ENCODE measurements at regions not wholly inside any gene's neighbourhood (a gene's known extent, or its start where the extent isn't known, plus 50 kb on each side); places are given as distances from the start of the nearest gene placed in this dataset.

DNA sequence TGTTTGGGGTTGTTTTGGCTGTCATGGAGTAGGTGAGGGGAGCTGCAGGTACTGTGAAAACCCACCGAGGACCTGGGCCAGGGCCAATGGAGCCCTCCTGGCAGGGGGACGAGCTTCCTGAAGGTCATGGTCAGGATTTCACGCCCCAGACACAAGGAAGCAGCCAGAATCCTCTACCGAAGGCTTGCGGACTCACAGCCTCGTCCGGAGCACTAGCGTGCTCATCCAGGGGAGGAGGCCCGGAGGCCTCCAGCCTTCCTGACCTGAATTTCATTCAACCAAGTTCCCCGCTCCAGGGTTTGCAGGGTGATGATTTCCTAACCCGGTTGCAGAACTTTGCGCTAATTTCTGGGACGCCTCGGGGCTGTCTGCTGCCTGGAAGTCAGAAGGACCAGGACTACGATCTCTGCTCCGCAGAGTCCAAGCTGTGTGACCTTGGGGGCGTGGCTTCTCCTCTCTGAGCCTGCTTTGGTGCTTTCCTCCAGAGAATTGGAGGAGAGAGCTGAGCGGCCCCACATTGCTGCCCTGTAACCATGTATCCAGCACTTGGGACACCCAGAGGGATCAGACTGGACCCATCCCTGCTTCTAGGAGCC lies 56.2 kb upstream of the ADRA2C start:
- Histone ChIP-seq H3K9me3 (replicated peaks; ENCODE audit: insufficient read depth, low read length) (no peaks in the 10 kb centered on the region), H3K4me1 (ENCODE audit: low read length) (no peaks in the 10 kb centered on the region), H3K9ac (ENCODE audit: low read length) (no peak overlapping the region), H4K20me1 (ENCODE audit: insufficient read depth, low read length) (no peaks in the 10 kb centered on the region), H3K4me2 (ENCODE audit: low read depth, low read length) (no peak overlapping the region), H3K27ac (ENCODE audit: low read length) (no peak overlapping the region), H3F3A (ENCODE audit: insufficient read depth, low read length) (no peaks in the 10 kb centered on the region), H2AFZ (ENCODE audit: low read length) (no peak overlapping the region), H3K27me3 (replicated peaks; ENCODE audit: insufficient read depth, low read length) (peaks cover 100% of the 10 kb centered on the region), H3K36me3 (replicated peaks; ENCODE audit: insufficient read depth, low read length) (no peaks in the 10 kb centered on the region), H3K9me2 (replicated peaks; ENCODE audit: insufficient read depth, low read length) (no peaks in the 10 kb centered on the region), H3K4me3 (ENCODE audit: low read length) (no peak overlapping the region), H3K79me2 (ENCODE audit: low read length) (no peaks in the 10 kb centered on the region)
- DNase-seq = no peak
- TF ChIP-seq, protein P1, sequence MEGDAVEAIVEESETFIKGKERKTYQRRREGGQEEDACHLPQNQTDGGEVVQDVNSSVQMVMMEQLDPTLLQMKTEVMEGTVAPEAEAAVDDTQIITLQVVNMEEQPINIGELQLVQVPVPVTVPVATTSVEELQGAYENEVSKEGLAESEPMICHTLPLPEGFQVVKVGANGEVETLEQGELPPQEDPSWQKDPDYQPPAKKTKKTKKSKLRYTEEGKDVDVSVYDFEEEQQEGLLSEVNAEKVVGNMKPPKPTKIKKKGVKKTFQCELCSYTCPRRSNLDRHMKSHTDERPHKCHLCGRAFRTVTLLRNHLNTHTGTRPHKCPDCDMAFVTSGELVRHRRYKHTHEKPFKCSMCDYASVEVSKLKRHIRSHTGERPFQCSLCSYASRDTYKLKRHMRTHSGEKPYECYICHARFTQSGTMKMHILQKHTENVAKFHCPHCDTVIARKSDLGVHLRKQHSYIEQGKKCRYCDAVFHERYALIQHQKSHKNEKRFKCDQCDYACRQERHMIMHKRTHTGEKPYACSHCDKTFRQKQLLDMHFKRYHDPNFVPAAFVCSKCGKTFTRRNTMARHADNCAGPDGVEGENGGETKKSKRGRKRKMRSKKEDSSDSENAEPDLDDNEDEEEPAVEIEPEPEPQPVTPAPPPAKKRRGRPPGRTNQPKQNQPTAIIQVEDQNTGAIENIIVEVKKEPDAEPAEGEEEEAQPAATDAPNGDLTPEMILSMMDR (IDR thresholded peaks at IDR 0.05; ENCODE audit: low read length) = no peak
- TF ChIP-seq EZH2 (optimal IDR thresholded peaks at IDR 0.05; ENCODE audit: low read depth, low read length) = no peak
- TF ChIP-seq EZH2phosphoT487 (IDR thresholded peaks at IDR 0.05; ENCODE audit: low read length) = no peak

DNA sequence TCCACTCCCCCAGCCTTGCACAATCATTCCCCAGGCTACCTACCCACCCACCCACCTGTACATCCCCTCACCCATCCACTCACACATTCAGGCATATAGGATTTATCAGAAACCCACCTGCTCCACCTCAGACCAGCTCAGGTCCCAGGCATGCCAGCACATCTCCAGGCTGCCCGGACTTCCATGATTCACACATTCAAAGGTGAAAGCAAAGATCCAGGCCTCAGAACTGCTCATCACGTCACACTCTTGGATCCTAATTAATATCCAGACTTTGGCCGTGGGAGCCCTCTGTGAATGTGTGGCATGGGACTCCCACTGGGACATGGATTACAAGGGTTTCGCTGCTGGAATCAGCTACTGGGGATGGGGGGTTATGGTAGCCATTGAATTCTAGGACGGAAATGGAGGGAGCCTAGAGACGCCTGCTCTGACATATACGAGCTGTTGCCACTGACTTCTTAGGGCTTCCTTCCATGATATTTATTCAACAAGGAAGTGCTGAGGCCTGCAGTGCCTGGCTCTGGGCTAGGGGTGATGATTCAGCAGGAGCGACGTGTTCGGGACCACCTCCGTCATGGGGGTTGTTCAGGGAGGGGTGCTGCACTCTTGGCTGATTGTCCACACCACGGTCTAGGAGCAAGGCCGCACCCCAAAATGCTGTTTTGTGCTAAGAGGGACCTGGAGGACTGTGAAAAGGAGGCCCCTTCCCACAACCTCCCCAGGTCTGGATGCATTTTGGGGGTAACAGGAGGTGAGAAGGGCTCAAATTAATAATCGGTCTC lies 56.9 kb upstream of the ADRA2C start:
- no peaks in the 10 kb centered on the region for H3K79me2 ChIP-seq (ENCODE audit: low read length)
- no peaks in the 10 kb centered on the region for H3F3A ChIP-seq (ENCODE audit: insufficient read depth, low read length)
- H3K9me2 ChIP-seq (replicated peaks; ENCODE audit: insufficient read depth, low read length) = no peaks in the 10 kb centered on the region
- TF ChIP-seq EZH2 (optimal IDR thresholded peaks at IDR 0.05; ENCODE audit: low read depth, low read length) (no peak), EZH2phosphoT487 (IDR thresholded peaks at IDR 0.05; ENCODE audit: low read length) (no peak)
- TF ChIP-seq, protein P1 (IDR thresholded peaks at IDR 0.05; ENCODE audit: low read length) = no peak
- H4K20me1 ChIP-seq (ENCODE audit: insufficient read depth, low read length) = no peaks in the 10 kb centered on the region
- no peaks in the 10 kb centered on the region for H3K36me3 ChIP-seq (replicated peaks; ENCODE audit: insufficient read depth, low read length)
- H3K27me3 ChIP-seq (replicated peaks; ENCODE audit: insufficient read depth, low read length) = peaks cover 100% of the 10 kb centered on the region
- H3K27ac ChIP-seq (ENCODE audit: low read length) = no peak overlapping the region
- H3K9ac ChIP-seq (ENCODE audit: low read length) = no peak overlapping the region
- H3K4me1 ChIP-seq (ENCODE audit: low read length) = no peaks in the 10 kb centered on the region
- no peak overlapping the region for H3K4me3 ChIP-seq (ENCODE audit: low read length)
- H2AFZ ChIP-seq (ENCODE audit: low read length) = no peak overlapping the region
- H3K9me3 ChIP-seq (replicated peaks; ENCODE audit: insufficient read depth, low read length) = no peaks in the 10 kb centered on the region
- no peak for DNase-seq
- no peak overlapping the region for H3K4me2 ChIP-seq (ENCODE audit: low read depth, low read length)

DNA sequence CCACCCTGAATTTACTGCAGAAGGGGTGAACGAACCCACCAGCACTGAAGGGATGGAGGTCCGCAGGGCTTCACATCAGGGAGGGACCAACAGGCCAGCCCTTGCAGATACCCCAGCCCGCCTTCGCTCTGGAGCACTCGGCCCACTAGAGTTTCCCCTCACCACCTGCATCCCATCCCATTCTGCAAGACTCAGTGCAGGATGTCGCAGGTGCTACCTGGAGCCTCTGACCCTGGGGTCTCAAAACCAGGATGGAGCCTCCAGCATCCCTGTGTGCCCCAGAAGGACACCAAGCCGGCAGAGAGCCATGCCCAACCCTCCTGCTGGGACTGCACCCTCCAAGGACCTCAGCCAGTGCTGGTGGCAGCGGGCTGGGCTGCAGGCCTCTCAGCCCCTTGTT lies 57.6 kb upstream of the ADRA2C start:
- no peaks in the 10 kb centered on the region for H3K4me1 ChIP-seq (ENCODE audit: low read length)
- no peak overlapping the region for H2AFZ ChIP-seq (ENCODE audit: low read length)
- H3K36me3 ChIP-seq (replicated peaks; ENCODE audit: insufficient read depth, low read length) = no peaks in the 10 kb centered on the region
- H3K27me3 ChIP-seq (replicated peaks; ENCODE audit: insufficient read depth, low read length) = peaks cover 100% of the 10 kb centered on the region
- H4K20me1 ChIP-seq (ENCODE audit: insufficient read depth, low read length) = no peaks in the 10 kb centered on the region
- no peak overlapping the region for H3K4me2 ChIP-seq (ENCODE audit: low read depth, low read length)
- no peak overlapping the region for H3K27ac ChIP-seq (ENCODE audit: low read length)
- no peak overlapping the region for H3K9ac ChIP-seq (ENCODE audit: low read length)
- no peak for DNase-seq
- no peaks in the 10 kb centered on the region for H3K9me3 ChIP-seq (replicated peaks; ENCODE audit: insufficient read depth, low read length)
- TF ChIP-seq EZH2 (optimal IDR thresholded peaks at IDR 0.05; ENCODE audit: low read depth, low read length) (no peak), EZH2phosphoT487 (IDR thresholded peaks at IDR 0.05; ENCODE audit: low read length) (no peak)
- TF ChIP-seq, protein P1 (IDR thresholded peaks at IDR 0.05; ENCODE audit: low read length) = no peak
- no peaks in the 10 kb centered on the region for H3F3A ChIP-seq (ENCODE audit: insufficient read depth, low read length)
- H3K9me2 ChIP-seq (replicated peaks; ENCODE audit: insufficient read depth, low read length) = no peaks in the 10 kb centered on the region
- H3K79me2 ChIP-seq (ENCODE audit: low read length) = no peaks in the 10 kb centered on the region
- no peak overlapping the region for H3K4me3 ChIP-seq (ENCODE audit: low read length)
